A549 (cell line): ENCODE measurements at regions not wholly inside any gene's neighbourhood (a gene's known extent, or its start where the extent isn't known, plus 50 kb on each side); places are given as distances from the start of the nearest gene placed in this dataset.

Source experiments
- ATAC-seq, 2 experiments: fragments of 200-7000 bp in 1 of 2; fragments of >200 bp in 1 of 2; cut with Nextera tagmentation in 1 of 2; cut with Tn5 transposase in 1 of 2; 3 replicates each; pipeline versions ENCODE4 v1.8.0 to v1.9.1; 2018 to 2020; ENCODE audit warnings: mild to moderate bottlenecking in 1 of 2, moderate library complexity in 1 of 2
- CTCF ChIA-PET: fragments of 300-600 bp; sonication (Branson Sonifier 250); formaldehyde crosslinking; extraction: SDS; loops from one replicate; lab custom pipeline; 2021; ENCODE audit warnings: antibody characterized with exemption, inconsistent platforms; lab: Yijun Ruan, JAX
- POLR2A ChIA-PET: fragments of 350-600 bp; formaldehyde crosslinking; extraction: SDS; loops from one replicate; lab custom pipeline; 2021; ENCODE audit warnings: antibody characterized with exemption, inconsistent platforms; lab: Yijun Ruan, JAX
- DNase-seq, 2 experiments: peaks; one replicate each; pipeline versions ENCODE4 v3.0.0 to v3.0.0-alpha.2; 2011 to 2016; ENCODE audit warnings: low read depth in 1 of 2, low spot score in 1 of 2
- FAIRE-seq: peaks from 2 replicates; lab custom pipeline; 2011; peaks lifted over from hg19 to GRCh38; lab: Jason Lieb, UNC
- H3K27ac ChIP-seq, 2 experiments: fragments of >200 bp; sonication (Bioruptor Twin); formaldehyde crosslinking; 3 replicates each; pipeline ENCODE4 v1.5.1; 2016 to 2017
- H3K4me1 ChIP-seq: fragments of >200 bp; sonication (Bioruptor Twin); formaldehyde crosslinking; 3 replicates; pipeline ENCODE4 v1.6.1; 2016
- H3K4me2 ChIP-seq: fragments of >200 bp; sonication (Bioruptor Twin); formaldehyde crosslinking; 3 replicates; pipeline ENCODE4 v1.6.1; 2016
- H3K4me3 ChIP-seq: fragments of >200 bp; sonication (Bioruptor Twin); formaldehyde crosslinking; 3 replicates; pipeline ENCODE4 v1.5.1; 2016
- H3K9me3 ChIP-seq: fragments of >200 bp; sonication (Bioruptor Twin); formaldehyde crosslinking; 3 replicates; pipeline ENCODE4 v1.6.1; 2016
- ATOH8 ChIP-seq: fragments of 250-450 bp; sonication (Bioruptor Pico); IDR thresholded peaks from 2 replicates; pipeline ENCODE4 v1.5.0; 2020; ENCODE audit warnings: low read depth, mild to moderate bottlenecking, moderate library complexity
- BHLHE40 ChIP-seq: IDR thresholded peaks from 2 replicates; pipeline ENCODE4 v1.6.1; 2012; ENCODE audit warnings: low read depth, low read length, inconsistent platforms
- CBX2 ChIP-seq: fragments of 200-600 bp; sonication (generic); IDR thresholded peaks from 2 replicates; pipeline ENCODE4 v1.6.1; 2016; ENCODE audit warnings: low read depth, mild to moderate bottlenecking, borderline replicate concordance
- EP300 ChIP-seq, 2 experiments: fragments of >200 bp; sonication (Bioruptor Twin); formaldehyde crosslinking; IDR thresholded peaks; 2 replicates in 1 of 2; 3 replicates in 1 of 2; pipeline ENCODE4 v1.6.1; 2016 to 2017
- FOSB ChIP-seq: fragments of 250-450 bp; sonication (Bioruptor Pico); IDR thresholded peaks from 2 replicates; pipeline ENCODE4 v1.5.0; 2020; ENCODE audit warnings: mild to moderate bottlenecking, moderate library complexity
- FOSL2 ChIP-seq, 2 experiments: fragments of 450-650 bp in 1 of 2; fragments of >200 bp in 1 of 2; sonication (Bioruptor Twin) in 1 of 2; formaldehyde crosslinking; IDR thresholded peaks; 2 replicates each; pipeline versions ENCODE4 v1.5.0 to v1.6.1; 2016 to 2020; ENCODE audit warnings: mild to moderate bottlenecking in 1 of 2, moderate library complexity in 1 of 2
- FOXS1 ChIP-seq: fragments of 250-450 bp; sonication (Bioruptor Pico); IDR thresholded peaks from 2 replicates; pipeline ENCODE4 v1.5.0; 2020; ENCODE audit warnings: mild to moderate bottlenecking, moderate library complexity
- HDAC2 ChIP-seq: fragments of 200-600 bp; sonication (generic); IDR thresholded peaks from 2 replicates; pipeline ENCODE4 v1.6.1; 2016
- HEYL ChIP-seq: fragments of 250-450 bp; sonication (Bioruptor Pico); IDR thresholded peaks from 2 replicates; pipeline ENCODE4 v1.8.0; 2021; ENCODE audit warnings: mild to moderate bottlenecking, moderate library complexity
- HOXB5 ChIP-seq: fragments of 250-450 bp; sonication (Bioruptor Pico); IDR thresholded peaks from 2 replicates; pipeline ENCODE4 v1.5.0; 2020; ENCODE audit warnings: mild to moderate bottlenecking, moderate library complexity
- JUNB ChIP-seq: fragments of >200 bp; sonication (Bioruptor Twin); formaldehyde crosslinking; IDR thresholded peaks from 2 replicates; pipeline ENCODE4 v1.6.1; 2016
- KDM1A ChIP-seq: fragments of 200-600 bp; sonication (generic); IDR thresholded peaks from 2 replicates; pipeline ENCODE4 v1.6.1; 2016; ENCODE audit warnings: low read depth, mild to moderate bottlenecking
- MYC ChIP-seq: IDR thresholded peaks from 2 replicates; pipeline ENCODE4 v1.6.1; 2012; ENCODE audit warnings: mild to moderate bottlenecking, inconsistent platforms, low read length, improper control_type of control experiment, borderline replicate concordance
- NFE2L2 ChIP-seq: fragments of 150-350 bp; conservative IDR thresholded peaks from 2 replicates; pipeline ENCODE4 v1.6.1; 2014; ENCODE audit warnings: low read length
- NPAS2 ChIP-seq: fragments of 250-450 bp; sonication (Bioruptor Pico); IDR thresholded peaks from 2 replicates; pipeline ENCODE4 v1.8.0; 2022; ENCODE audit warnings: mild to moderate bottlenecking, moderate library complexity, borderline replicate concordance
- PHF8 ChIP-seq: fragments of 200-600 bp; sonication (generic); IDR thresholded peaks from 2 replicates; pipeline ENCODE4 v1.6.1; 2016; ENCODE audit warnings: low read depth, mild to moderate bottlenecking, antibody characterized with exemption, moderate library complexity, borderline replicate concordance
- REST ChIP-seq: fragments of 200-600 bp; sonication (generic); IDR thresholded peaks from 2 replicates; pipeline ENCODE4 v1.6.1; 2016; ENCODE audit warnings: antibody characterized with exemption, mild to moderate bottlenecking, moderate library complexity
- RFX5 ChIP-seq: fragments of 450-650 bp; IDR thresholded peaks from 2 replicates; pipeline ENCODE4 v1.7.1; 2014; ENCODE audit warnings: antibody characterized with exemption, mild to moderate bottlenecking, moderate library complexity
- RNF2 ChIP-seq: fragments of 200-600 bp; sonication (generic); IDR thresholded peaks from 2 replicates; pipeline ENCODE4 v1.6.1; 2016; ENCODE audit warnings: low read depth, mild to moderate bottlenecking, antibody characterized with exemption, moderate library complexity, borderline replicate concordance
- SMC3 ChIP-seq: fragments of >200 bp; sonication (Bioruptor Twin); formaldehyde crosslinking; IDR thresholded peaks from 3 replicates; pipeline ENCODE4 v1.6.1; 2018; ENCODE audit warnings: inconsistent platforms
- WGBS: methylation state at CpG from one replicate; pipeline ENCODE4 v1.1.6; 2017; ENCODE audit errors: missing lambda C conversion rate; 5-methylcytosine and 5-hydroxymethylcytosine counted together
- TF ChIP-seq, protein P1 (sequence below): IDR thresholded peaks from 2 replicates; pipeline ENCODE4 v1.6.1; 2012
- TF ChIP-seq, protein P2 (sequence below): fragments of 150-350 bp; IDR thresholded peaks from 2 replicates; pipeline ENCODE4 v1.6.1; 2014; ENCODE audit warnings: low read depth, mild to moderate bottlenecking, low read length

DNA sequence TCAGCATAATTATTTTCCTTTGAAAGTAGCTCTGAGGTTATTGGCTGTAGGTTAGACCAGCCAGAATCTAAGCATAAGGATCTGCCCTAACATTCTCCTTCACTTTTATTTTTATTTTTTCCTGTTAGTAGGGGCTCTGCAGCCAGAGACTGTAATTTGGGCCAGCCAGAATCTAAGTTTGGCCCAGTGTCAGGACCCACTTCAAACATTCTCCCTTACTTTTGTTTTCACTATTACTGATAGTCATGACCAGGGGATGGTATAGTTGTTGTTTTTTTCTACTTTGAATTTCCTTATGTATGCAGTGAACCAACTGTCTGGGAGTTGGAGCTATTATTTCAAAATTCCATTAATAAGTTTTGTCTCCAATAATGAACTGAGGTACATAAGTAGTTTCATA, 121.0 kb upstream of the MBNL1 start (continued):
- TF ChIP-seq NPAS2 (CRISPR knock-in tag) (no peak), REST (no peak)
- TF ChIP-seq, all 56 proteins: peak for 0

GRCh38 chr3:152148579-152148978, 120.2 kb upstream of the MBNL1 start:
- Histone ChIP-seq H3K4me2 (no peak overlapping the region), H3K4me3 (no peak overlapping the region), H3K4me1 (no peaks in the 10 kb centered on the region), H3K9me3 (no peaks in the 10 kb centered on the region), H3K27ac (no peak overlapping the region)
- TF ChIP-seq HEYL (CRISPR knock-in tag) (no peak), FOSL2 (IDR thresholded peaks at IDR 0.05) (no peak), FOSL2 (CRISPR knock-in tag; IDR thresholded peaks at IDR 0.05) (no peak), KDM1A (no peak), FOSB (CRISPR knock-in tag) (no peak), NFE2L2 (no peak), RFX5 (no peak), ATOH8 (CRISPR knock-in tag) (no peak), PHF8 (no peak), FOXS1 (CRISPR knock-in tag) (no peak), EP300 (IDR thresholded peaks at IDR 0.05) (no peak), SMC3 (no peak), HDAC2 (no peak), MYC (no peak), RNF2 (no peak), CBX2 (no peak), HOXB5 (CRISPR knock-in tag) (no peak), BHLHE40 (no peak), JUNB (no peak)
- TF ChIP-seq, protein P1, sequence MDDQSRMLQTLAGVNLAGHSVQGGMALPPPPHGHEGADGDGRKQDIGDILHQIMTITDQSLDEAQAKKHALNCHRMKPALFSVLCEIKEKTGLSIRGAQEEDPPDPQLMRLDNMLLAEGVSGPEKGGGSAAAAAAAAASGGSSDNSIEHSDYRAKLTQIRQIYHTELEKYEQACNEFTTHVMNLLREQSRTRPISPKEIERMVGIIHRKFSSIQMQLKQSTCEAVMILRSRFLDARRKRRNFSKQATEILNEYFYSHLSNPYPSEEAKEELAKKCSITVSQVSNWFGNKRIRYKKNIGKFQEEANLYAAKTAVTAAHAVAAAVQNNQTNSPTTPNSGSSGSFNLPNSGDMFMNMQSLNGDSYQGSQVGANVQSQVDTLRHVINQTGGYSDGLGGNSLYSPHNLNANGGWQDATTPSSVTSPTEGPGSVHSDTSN: no peak
- TF ChIP-seq, protein P2, sequence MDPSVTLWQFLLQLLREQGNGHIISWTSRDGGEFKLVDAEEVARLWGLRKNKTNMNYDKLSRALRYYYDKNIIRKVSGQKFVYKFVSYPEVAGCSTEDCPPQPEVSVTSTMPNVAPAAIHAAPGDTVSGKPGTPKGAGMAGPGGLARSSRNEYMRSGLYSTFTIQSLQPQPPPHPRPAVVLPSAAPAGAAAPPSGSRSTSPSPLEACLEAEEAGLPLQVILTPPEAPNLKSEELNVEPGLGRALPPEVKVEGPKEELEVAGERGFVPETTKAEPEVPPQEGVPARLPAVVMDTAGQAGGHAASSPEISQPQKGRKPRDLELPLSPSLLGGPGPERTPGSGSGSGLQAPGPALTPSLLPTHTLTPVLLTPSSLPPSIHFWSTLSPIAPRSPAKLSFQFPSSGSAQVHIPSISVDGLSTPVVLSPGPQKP: no peak
- WGBS: 88% methylated on average over 1 of the region's 1 CpG
- ATAC-seq (no peak), DNase-seq (no peak), FAIRE-seq (no peak)
- POLR2A ChIA-PET: no interaction called here
- CTCF ChIA-PET: interaction anchor here (1.1 kb wide), 1 partner anchor 12 kb away, joined by 4 read pairs; no protein-coding TSS in a partner anchor
